ENCODE measurements at regions not wholly inside any gene's neighbourhood (a gene's known extent, or its start where the extent isn't known, plus 50 kb on each side); places are given as distances from the start of the nearest gene placed in this dataset.

DNA sequence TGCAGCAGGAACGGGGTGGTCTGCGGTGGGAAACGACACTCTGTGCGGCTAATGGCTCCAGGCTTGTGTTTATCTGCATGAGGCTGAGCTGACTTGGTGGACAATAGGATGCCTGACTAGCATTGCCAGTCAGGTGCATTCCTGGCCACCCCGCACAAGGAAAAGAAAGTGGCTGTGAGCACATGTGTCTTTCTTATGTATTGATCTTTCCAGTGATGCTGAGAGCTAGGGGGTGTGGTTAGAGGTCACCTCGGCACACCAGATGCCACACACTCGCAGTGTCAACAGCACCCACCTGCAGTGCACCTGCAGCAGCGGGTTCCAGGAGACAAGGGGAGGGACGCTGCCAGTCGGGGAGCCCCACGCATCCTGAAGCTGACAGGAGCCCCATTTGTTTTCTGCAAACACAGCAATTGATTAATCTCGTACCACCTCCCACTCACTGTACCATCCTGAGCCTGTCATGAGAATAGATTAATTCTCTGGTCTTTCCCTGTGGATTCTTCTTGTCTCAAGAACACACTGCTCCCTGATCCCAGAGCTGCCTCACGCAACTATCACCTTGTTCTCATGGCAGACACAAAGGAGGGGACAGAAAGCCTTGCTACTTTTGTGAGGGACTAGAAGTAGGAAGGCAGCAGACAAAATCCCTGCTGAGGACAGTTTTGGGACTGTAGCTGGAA, 251.7 kb upstream of the WWC1 start:
- TF ChIP-seq, protein P1, sequence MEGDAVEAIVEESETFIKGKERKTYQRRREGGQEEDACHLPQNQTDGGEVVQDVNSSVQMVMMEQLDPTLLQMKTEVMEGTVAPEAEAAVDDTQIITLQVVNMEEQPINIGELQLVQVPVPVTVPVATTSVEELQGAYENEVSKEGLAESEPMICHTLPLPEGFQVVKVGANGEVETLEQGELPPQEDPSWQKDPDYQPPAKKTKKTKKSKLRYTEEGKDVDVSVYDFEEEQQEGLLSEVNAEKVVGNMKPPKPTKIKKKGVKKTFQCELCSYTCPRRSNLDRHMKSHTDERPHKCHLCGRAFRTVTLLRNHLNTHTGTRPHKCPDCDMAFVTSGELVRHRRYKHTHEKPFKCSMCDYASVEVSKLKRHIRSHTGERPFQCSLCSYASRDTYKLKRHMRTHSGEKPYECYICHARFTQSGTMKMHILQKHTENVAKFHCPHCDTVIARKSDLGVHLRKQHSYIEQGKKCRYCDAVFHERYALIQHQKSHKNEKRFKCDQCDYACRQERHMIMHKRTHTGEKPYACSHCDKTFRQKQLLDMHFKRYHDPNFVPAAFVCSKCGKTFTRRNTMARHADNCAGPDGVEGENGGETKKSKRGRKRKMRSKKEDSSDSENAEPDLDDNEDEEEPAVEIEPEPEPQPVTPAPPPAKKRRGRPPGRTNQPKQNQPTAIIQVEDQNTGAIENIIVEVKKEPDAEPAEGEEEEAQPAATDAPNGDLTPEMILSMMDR (IDR thresholded peaks at IDR 0.05), result no peak
- no peak for TF ChIP-seq ZFX (IDR thresholded peaks at IDR 0.05; ENCODE audit: borderline replicate concordance)
- H3K27ac ChIP-seq, result no peak overlapping the region

DNA sequence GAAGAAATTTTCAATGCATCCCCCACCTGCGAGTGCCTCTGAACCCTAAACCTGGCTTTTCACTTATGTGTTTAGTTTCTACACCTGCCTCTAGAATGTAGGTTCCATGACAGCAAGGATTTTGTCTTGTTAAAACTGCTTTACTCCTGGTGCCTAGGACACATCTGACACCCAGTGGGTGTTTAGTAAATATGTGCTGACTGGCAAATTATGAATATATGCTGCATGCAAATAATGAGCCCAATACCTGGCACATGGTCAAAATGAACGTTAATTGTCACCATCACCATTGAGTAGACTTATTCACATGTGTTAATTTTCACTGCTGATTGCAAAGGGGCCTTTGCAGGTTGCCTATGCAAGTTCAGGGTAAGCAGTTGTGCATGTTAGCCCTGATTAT, 249.9 kb upstream of the WWC1 start:
- H3K27ac ChIP-seq, result no peak overlapping the region
- TF ChIP-seq, protein P1 (IDR thresholded peaks at IDR 0.05), result no peak
- TF ChIP-seq ZFX (IDR thresholded peaks at IDR 0.05; ENCODE audit: borderline replicate concordance), result no peak

GRCh38 chr5:168042284-168043068, 249.0 kb upstream of the WWC1 start:
- TF ChIP-seq, protein P1 (IDR thresholded peaks at IDR 0.05), result no peak
- no peak for TF ChIP-seq ZFX (IDR thresholded peaks at IDR 0.05; ENCODE audit: borderline replicate concordance)

GRCh38 chr5:168046163-168046562, 245.3 kb upstream of the WWC1 start:
- H3K27ac ChIP-seq, result no peak overlapping the region
- TF ChIP-seq ZFX (IDR thresholded peaks at IDR 0.05; ENCODE audit: borderline replicate concordance), result no peak
- TF ChIP-seq, protein P1 (IDR thresholded peaks at IDR 0.05), result no peak

More at GRCh38 chr5:168042284-168043068, 249.0 kb upstream of the WWC1 start:
- no peak overlapping the region for H3K27ac ChIP-seq

DNA sequence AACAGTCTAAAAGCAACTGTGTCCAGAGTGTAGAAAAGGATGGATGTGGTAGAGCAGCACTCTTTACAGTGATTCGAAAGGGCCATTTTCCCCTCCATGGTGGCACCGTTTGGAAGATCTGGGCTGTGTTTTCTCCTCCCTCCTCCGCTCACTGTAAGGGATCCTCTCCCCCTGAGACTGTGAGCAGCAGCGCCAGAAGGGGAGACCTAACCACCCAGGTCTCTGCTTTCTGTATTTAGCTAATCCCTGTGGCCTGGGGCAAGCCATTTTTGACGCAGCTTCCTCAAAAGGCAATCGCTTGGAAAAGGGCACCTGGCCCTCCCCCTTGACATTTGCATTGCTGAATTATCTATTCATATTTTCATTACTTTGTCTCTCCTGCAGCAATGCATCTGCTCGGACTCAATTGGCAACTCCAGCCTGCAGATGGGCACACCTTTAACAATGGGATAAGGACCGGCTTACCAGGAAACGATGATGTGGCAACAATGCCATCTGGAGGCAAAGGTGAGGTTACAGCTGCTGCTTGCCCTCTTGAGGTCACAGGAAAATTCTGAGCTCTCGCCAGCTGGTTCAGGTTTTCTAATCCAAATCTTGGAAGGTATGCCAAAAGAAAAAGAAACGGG, 244.3 kb upstream of the WWC1 start:
- TF ChIP-seq, protein P1 (IDR thresholded peaks at IDR 0.05), result peak; percentile 84
- no peak for TF ChIP-seq ZFX (IDR thresholded peaks at IDR 0.05; ENCODE audit: borderline replicate concordance)

GRCh38 chr5:168047669-168048111, 243.8 kb upstream of the WWC1 start:
- TF ChIP-seq, protein P1 (IDR thresholded peaks at IDR 0.05), result peak; percentile 49
- TF ChIP-seq ZFX (IDR thresholded peaks at IDR 0.05; ENCODE audit: borderline replicate concordance), result no peak
- H3K27ac ChIP-seq, result no peak overlapping the region

More for the DNA sequence above, 244.3 kb upstream of the WWC1 start:
- H3K27ac ChIP-seq, result no peak overlapping the region
